ENCODE measurements at regions not wholly inside any gene's neighbourhood (a gene's known extent, or its start where the extent isn't known, plus 50 kb on each side); places are given as distances from the start of the nearest gene placed in this dataset.

GRCh38 chr11:76729214-76729613, 53.9 kb upstream of the TSKU start:
- no peak overlapping the region for H3K4me3 ChIP-seq (ENCODE audit: low read depth, low read length)
- no peak for TF ChIP-seq CTCF (IDR thresholded peaks at IDR 0.05; ENCODE audit: low read depth, low read length)
- in situ Hi-C loops (cut with HindIII; ENCODE audit: low sequenced_read_pairs): no loop called here
- DNase-seq (ENCODE audit: low read depth, low spot score): no peak

- H3K4me3 ChIP-seq (ENCODE audit: low read depth, low read length): no peak overlapping the region
- in situ Hi-C loops (cut with HindIII; ENCODE audit: low sequenced_read_pairs): no loop called here
- TF ChIP-seq CTCF (IDR thresholded peaks at IDR 0.05; ENCODE audit: low read depth, low read length): no peak
- no peak for DNase-seq (ENCODE audit: low read depth, low spot score)
Measured at GRCh38 chr11:76730887-76731565, 52.1 kb upstream of the TSKU start.

GRCh38 chr11:76732643-76733042, 50.5 kb upstream of the TSKU start:
- no peak for DNase-seq (ENCODE audit: low read depth, low spot score)
- in situ Hi-C loops (cut with HindIII; ENCODE audit: low sequenced_read_pairs): no loop called here
- H3K4me3 ChIP-seq (ENCODE audit: low read depth, low read length): no peak overlapping the region
- TF ChIP-seq CTCF (IDR thresholded peaks at IDR 0.05; ENCODE audit: low read depth, low read length): no peak
